ENCODE measurements at regions not wholly inside any gene's neighbourhood (a gene's known extent, or its start where the extent isn't known, plus 50 kb on each side); places are given as distances from the start of the nearest gene placed in this dataset.
"Not testable (repeated sequence)": the region's sequence is repeated elsewhere in the genome, so short reads cannot be mapped to it uniquely, and the experiment has no call there.

GRCh38 chr11:69887841-69888427, 68.7 kb upstream of the FGF3 start:
- DNase-seq, result no peak

GRCh38 chr11:69888483-69889181, 69.4 kb upstream of the FGF3 start:
- peak in 3 of 4 experiments; percentile 18 to 57 (median 43) for DNase-seq

GRCh38 chr11:69889400-69890318, 70.4 kb upstream of the FGF3 start:
- no peak for DNase-seq

GRCh38 chr11:69890476-69890875, 71.3 kb upstream of the FGF3 start:
- no peak for DNase-seq

GRCh38 chr11:69891421-69892236, 72.4 kb upstream of the FGF3 start:
- no peak for DNase-seq

GRCh38 chr11:69892237-69892985, 73.2 kb upstream of the FGF3 start:
- DNase-seq, result no peak

GRCh38 chr11:69892986-69893555, 73.9 kb upstream of the FGF3 start:
- no peak for DNase-seq

GRCh38 chr11:69893631-69894030, 74.4 kb upstream of the FGF3 start:
- DNase-seq, result no peak

GRCh38 chr11:69894181-69894611, 75.0 kb upstream of the FGF3 start:
- no peak for DNase-seq

- no peak for DNase-seq
These were observed 75.4 kb upstream of the FGF3 start for GRCh38 chr11:69894648-69895047.

GRCh38 chr11:69896250-69896649, 77.0 kb upstream of the FGF3 start:
- no peak for DNase-seq

GRCh38 chr11:69898123-69898522, 78.9 kb upstream of the FGF3 start:
- DNase-seq, result no peak

- no peak for DNase-seq
These were observed 81.0 kb upstream of the FGF3 start for GRCh38 chr11:69899957-69900821.

GRCh38 chr11:69900822-69901302, 81.6 kb upstream of the FGF3 start:
- not testable (repeated sequence) for DNase-seq

GRCh38 chr11:69902337-69902736, 83.1 kb upstream of the FGF3 start:
- no peak for DNase-seq

- DNase-seq, result no peak
These were observed 84.0 kb upstream of the FGF3 start for GRCh38 chr11:69903211-69903610.

- DNase-seq, result no peak
These were observed 85.2 kb upstream of the FGF3 start for GRCh38 chr11:69904161-69904973.

- DNase-seq, result no peak
These were observed 85.8 kb upstream of the FGF3 start for GRCh38 chr11:69904974-69905535.
